NCI-H2227 (cell line): ENCODE measurements at regions not wholly inside any gene's neighbourhood (a gene's known extent, or its start where the extent isn't known, plus 50 kb on each side); places are given as distances from the start of the nearest gene placed in this dataset.
A peak's percentile ranks its signal among the peaks of the same experiment; 100 is the strongest.
"Not testable (repeated sequence)": the region's sequence is repeated elsewhere in the genome, so short reads cannot be mapped to it uniquely, and the experiment has no call there.

ENCODE experiments used
- DNase-seq: peaks from one replicate; lab custom pipeline; 2025; ENCODE audit not compliant: unreplicated experiment; lab: John Stamatoyannopoulos, UW

DNA sequence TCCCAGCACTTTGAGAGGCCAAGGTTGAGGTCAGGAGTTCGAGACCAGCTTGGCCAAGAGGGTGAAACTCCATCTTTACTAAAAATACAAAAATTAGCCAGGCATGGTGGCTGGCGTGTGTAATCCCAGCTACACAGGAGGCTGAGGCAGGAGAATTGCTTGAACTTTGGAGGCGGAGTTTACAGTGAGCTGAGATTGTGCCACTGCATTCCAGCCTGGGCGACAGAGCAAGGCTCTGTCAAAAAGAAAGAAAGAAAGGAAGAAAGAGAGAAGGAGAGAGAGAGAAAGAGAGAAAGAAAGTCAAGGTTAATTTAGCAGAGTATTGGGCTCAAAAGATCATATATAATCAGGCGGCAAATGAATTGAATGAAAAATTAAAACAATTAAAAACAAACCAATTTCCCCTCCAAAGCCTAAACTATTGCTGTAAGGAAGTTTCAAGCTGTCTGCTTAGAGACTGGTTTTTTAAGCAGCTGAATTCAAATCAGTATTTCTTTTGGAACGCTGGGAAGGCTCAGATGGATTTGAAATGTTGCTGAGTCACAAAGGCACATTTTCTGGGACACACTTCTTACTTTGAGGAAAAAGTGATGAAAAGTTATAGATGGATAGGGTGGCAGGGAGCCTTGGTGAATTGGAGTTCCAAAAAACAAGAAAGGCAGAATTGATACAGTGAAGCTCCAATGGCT lies 81.3 kb upstream of the BHLHE40 start:
- DNase-seq, result no peak

DNA sequence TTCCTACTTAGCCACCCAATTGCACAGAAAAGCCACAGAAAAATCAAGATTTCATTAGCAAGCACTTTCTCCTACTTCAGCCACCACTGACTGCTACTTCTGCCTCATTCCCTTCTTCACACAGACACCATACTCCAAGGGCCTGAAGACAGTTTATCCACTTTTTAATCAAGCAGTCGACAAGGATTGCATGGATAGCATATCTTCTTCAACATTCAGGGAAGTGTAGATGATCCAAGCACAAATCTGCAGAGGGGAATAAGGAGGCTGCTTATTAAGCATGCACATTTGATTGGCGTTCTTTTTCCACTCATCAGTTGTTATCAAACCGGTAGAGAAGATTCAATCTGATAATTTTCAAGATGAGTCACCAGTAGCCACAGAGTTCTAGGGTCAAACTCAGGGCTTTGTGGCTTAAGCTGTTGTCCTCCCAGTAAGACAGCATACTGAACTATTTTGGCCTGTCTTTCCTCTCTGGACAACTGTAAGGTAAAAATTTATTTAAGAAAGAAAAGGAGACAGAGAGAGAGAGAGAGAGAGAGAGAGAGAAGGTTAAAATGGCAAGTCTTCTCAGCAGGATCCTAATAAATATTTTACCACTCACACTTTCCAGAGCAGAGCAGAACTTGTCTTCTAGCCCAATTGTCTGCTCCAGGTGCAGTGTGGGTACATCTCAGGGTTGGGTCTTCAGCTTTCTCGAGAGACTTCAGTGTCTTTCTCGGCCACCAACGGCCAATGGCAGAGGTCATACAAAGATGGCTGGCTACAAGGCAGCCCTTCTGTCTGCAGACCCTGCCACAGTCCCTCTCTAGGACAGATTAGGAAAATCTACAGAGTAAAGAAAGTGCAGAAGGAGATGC lies 80.6 kb upstream of the BHLHE40 start:
- DNase-seq, result no peak

DNA sequence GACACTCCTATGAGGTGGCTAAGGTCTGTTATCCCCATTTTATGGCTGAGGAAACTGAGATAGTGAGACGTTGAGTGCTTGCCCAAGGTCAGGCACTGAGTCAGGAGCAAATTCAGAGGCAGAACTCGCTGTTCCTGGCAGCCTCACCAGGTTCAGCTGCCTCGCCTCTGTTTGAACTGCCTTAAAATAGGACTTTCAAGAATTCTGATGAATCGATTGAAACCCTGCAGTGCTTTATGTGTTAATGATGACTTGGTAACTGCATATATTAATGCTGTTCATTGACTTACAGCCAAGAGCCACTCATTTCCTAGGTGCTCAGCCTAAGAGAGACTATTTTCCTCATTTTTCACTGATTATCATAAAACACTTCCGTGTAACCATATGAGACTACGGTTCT lies 79.5 kb upstream of the BHLHE40 start:
- DNase-seq, result no peak

DNA sequence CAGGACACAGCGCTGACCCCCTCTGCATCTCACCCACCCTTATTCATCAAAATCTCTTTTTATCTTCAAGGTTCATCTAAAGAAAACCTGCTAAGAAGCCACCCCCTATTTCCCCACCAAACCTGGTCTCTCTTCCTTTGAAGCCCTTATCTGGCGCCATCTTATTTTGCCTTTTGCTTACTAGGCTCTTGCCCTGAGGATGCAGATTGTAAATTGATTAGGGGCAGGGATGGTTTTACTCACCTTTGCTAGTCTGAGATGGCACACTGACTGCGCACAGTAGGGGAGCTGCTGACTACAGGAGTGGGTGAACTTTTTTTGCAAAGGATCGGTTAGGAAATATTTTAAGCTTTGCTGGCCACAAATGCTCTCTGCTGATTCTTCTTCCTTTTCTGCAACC lies 78.9 kb upstream of the BHLHE40 start:
- no peak for DNase-seq

DNA sequence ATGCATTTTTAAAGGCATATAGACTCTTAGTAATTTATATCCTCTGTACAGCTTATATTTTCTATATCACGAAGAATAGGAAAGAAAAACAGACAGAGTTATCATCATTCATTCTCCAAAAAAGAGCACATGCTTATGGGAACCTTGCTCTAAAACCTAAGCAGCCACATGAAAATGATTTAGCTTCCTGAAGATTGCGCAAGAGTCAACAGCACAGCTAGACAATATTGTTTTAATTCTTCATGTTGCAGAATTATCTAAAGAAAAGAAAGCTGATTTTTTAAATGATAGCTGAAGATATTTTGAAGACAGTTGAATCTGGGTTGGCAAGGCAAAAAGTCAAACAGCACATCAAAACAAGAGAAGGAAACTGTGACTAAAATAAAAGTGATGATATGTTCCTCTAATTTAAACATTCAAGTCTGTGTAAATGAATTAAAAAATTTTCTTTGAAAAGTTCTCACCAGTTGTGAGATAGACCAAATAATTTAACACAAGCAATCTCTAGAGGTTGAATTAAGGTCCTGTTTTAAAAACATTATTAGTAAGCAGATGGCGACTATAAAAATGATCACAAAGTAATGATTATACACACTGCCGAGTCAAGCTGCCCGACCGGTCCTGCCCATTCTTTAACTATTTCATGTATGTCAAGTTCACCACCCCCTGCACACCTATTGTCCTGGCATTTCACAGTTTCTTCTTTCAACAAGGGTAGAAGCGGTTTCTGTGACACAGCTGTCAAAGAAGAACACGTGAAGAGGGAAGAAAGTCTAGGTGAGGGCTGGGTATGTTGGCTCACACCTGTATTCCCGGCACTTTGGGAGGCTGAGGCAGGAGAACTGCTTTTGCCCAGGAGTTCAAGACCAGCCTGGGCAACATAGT lies 74.2 kb upstream of the BHLHE40 start:
- DNase-seq, result no peak

DNA sequence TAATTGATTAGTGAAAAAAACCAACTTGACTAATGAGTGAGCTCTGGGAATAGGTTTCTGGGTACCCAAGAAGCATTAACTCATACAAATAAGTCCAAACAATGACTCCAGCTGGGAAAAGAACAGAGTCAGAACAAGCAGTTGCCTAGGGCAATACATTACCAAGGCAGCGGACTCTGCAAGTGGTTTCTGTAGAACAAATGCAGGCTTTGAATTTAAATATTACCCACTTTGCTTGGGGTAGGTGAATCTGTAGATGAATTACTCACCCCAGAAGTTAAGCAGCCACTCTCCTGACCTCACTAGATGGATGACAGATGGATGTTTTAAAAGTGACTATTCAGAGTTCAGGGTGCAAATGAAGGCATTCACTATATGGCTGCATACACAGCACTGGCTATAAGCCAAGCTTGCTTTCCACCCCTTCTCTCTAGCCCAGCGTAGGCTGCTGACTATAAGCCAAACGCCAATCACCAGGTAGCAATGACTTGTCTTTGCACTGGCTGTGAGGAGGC lies 73.1 kb upstream of the BHLHE40 start:
- peak; percentile 32 for DNase-seq

DNA sequence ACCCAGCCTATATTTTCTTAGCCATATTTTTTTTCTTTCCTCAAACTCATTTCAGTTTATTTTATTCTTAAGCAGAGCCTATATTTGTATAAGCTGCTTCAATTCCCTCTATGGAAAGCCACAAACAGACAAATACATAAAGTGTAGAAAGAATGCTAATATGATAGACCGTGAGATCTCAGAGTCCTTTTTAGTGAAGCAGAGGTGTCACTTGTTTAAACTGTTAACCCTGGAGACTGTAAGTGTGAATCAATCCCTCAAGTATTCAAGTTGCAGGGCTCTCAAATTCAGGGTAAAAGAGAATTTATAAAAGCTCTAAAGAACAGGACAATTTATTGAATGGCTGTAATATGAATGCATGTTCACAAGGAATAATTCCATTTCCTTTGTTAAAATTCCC lies 72.2 kb upstream of the BHLHE40 start:
- no peak for DNase-seq

DNA sequence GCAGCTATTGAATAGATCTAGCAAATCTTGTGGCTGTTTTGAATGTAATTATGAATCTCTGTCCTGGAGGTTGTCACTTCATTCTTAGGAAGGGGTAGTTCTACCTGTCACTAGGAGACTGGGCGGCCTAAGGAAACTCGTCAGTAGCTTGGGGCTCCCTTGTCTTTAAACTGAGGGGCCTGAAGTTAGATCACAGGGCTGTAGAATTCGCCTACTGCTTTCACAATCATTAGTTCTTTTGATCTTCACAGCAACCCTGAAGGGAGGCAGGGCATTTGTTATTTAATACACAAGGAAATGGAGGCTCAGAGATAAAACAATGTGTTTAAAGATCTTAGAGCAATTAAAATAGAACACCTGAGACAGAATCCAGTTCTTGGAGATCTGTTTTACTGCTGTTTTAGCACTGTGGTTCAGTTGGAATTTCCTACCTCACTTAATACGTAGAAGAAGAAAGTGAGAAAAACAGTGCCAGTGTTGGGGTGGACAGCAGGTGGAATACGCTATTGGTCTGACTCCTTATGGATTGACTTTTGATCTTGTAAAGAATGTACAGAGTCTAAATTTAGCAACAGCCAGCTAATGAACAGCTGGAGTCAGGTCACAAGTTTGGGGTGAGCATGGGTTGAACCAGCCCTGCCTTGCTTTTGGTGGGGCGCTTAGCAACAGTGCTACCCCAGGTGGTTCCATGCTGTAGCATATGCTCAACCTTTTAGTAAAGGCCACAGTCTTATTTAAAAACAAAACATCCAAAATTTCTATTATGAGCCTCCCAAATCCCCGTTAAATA lies 71.4 kb upstream of the BHLHE40 start:
- DNase-seq, result no peak

DNA sequence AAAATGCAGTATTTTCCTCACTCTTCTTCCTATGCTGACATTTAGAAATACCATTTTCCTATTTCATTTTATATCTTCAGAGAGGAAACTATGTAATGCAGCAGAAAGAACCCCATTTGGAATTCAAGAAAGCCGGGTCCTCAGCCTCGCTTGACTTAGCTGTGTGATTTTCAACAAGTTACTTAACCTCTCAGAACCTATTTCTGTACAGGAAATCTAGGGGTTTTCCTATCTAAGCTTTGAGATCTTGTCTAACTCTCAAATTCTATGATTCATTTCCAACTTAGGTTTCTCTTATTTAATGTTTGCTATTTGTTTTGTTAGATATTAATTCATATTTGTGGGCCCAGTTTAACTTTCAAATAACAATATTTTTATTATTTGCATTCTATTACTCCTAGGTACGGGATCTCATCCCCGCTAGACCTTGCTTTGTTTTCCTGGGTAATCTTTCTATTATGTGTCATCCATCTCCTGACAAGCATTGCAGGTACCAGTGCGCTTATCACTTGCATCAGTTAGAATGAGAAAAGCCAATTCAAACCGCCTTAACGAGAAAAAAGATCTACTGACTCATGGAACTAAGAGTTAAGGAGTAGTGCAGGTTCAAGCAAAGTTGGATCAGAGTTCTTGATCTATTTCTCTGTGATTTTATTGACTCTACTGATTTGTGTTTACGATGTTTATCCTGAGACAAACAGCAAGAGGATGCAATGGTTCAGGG lies 70.6 kb upstream of the BHLHE40 start:
- no peak for DNase-seq

DNA sequence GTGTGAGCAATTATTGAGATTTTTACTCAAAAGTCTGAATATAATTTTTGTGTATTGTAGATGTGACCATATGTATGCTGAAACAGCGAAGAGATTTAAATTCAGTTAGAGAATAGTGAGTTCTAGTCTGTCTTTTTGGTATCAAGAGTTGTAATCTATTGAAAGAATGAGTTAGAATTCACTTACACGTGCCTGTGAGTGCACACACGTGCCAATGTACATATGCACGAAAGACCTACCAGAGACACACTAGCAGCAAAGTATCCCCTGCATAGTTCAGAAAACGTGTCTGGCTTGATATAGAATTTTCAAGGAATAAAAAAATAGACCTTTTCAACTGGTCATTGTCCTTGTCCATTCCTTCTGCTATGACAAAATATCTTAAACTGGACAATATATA lies 64.8 kb upstream of the BHLHE40 start:
- no peak for DNase-seq

DNA sequence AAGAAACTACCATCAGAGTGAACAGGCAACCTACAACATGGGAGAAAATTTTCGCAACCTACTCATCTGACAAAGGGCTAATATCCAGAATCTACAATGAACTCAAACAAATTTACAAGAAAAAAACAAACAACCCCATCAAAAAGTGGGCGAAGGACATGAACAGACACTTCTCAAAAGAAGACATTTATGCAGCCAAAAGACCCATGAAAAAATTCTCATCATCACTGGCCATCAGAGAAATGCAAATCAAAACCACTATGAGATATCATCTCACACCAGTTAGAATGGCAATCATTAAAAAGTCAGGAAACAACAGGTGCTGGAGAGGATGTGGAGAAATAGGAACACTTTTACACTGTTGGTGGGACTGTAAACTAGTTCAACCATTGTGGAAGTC lies 57.6 kb upstream of the BHLHE40 start:
- not testable (repeated sequence) for DNase-seq

DNA sequence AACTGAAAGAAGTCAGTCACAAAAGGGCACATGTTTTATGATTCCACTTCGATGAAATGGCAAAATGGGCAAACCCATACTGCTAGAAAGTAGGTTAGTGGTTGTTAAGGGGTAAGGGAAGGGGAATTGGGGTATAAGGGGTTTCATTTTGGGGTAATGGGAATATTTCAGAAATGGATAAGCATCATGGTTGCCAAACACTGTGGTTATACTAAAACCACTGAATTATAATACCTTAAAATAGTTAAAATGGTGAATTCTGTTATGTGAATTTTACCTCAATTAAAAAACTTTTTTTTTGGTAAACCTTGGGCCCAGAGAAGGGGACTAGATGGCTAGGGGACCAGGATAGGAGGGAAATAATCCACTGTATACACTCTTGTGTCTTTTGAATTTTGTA lies 52.3 kb upstream of the BHLHE40 start:
- DNase-seq, result no peak

DNA sequence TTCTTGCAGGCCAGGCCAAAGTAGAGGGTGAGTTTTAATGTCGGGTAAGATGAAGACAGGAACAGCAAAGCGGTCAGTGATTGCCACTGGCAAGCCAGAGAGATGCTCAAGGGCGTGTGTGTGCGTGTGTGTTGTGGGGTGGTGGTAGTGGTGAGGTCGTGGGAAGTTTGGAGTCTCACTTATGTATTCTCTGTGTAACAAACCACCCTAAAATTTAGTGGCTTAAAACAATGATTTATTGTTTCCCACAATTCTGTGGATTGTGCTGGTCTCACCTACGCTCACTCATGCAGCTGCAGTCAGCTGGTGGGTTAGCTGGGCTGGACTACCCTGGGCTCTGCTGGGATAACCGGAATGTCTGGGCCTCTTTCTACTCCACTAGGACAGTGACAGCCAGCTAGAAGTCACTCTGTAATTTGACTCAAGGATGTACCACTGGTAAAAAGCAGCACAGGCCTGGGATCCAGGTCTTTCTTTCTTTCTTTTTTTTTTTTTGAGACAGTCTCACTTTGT lies 50.9 kb upstream of the BHLHE40 start:
- DNase-seq, result no peak
